ENCODE measurements at regions not wholly inside any gene's neighbourhood (a gene's known extent, or its start where the extent isn't known, plus 50 kb on each side); places are given as distances from the start of the nearest gene placed in this dataset.

- Histone ChIP-seq H3K36me3 (ENCODE audit: insufficient read depth, low read length) (no peaks in the 10 kb centered on the region), H3K4me1 (ENCODE audit: insufficient read depth, low read length) (no peaks in the 10 kb centered on the region), H2AFZ (ENCODE audit: low read depth, low read length) (no peak overlapping the region), H3K9me3 (ENCODE audit: low read length) (peaks cover 2% of the 10 kb centered on the region), H3K27me3 (ENCODE audit: insufficient read depth, low read length) (no peaks in the 10 kb centered on the region), H3K4me3 (ENCODE audit: low read length) (no peak overlapping the region)
Observed at GRCh38 chr22:49600891-49601431, 226.7 kb downstream of the BRD1 start.

- no peak overlapping the region for H2AFZ ChIP-seq (ENCODE audit: low read depth, low read length)
- H3K9me3 ChIP-seq (ENCODE audit: low read length), result peaks cover 2% of the 10 kb centered on the region
- H3K4me1 ChIP-seq (ENCODE audit: insufficient read depth, low read length), result no peaks in the 10 kb centered on the region
- H3K4me3 ChIP-seq (ENCODE audit: low read length), result no peak overlapping the region
- H3K27me3 ChIP-seq (ENCODE audit: insufficient read depth, low read length), result no peaks in the 10 kb centered on the region
- no peaks in the 10 kb centered on the region for H3K36me3 ChIP-seq (ENCODE audit: insufficient read depth, low read length)
Observed at GRCh38 chr22:49600468-49600867, 227.2 kb downstream of the BRD1 start.

- Histone ChIP-seq H3K4me3 (ENCODE audit: low read length) (no peak overlapping the region), H2AFZ (ENCODE audit: low read depth, low read length) (no peak overlapping the region), H3K27me3 (ENCODE audit: insufficient read depth, low read length) (no peaks in the 10 kb centered on the region), H3K4me1 (ENCODE audit: insufficient read depth, low read length) (no peaks in the 10 kb centered on the region), H3K9me3 (ENCODE audit: low read length) (peaks cover 5% of the 10 kb centered on the region), H3K36me3 (ENCODE audit: insufficient read depth, low read length) (no peaks in the 10 kb centered on the region)
Observed at GRCh38 chr22:49599691-49600455, 227.8 kb downstream of the BRD1 start.

DNA sequence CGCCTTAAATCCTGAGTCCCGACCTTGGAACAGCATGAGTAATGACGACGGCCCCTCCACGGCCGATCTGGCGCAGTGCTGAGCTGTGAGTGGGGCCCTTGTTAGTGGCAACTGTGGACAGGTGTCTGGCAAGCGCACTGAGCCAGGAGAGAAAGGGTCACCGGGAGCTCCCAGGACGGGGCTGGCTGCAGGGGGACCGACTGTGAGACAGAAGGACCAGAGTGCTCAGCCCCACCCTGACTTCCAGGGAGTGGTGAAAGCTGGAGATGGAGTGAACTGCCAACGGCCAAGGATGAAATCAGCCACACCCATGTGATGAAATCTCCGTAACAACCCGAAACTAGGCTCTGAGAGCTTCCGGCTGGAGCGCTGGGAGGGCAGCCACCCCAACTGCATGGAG, 228.6 kb downstream of the BRD1 start:
- H3K4me1 ChIP-seq (ENCODE audit: insufficient read depth, low read length), result no peaks in the 10 kb centered on the region
- H3K4me3 ChIP-seq (ENCODE audit: low read length), result no peak overlapping the region
- no peaks in the 10 kb centered on the region for H3K36me3 ChIP-seq (ENCODE audit: insufficient read depth, low read length)
- no peaks in the 10 kb centered on the region for H3K27me3 ChIP-seq (ENCODE audit: insufficient read depth, low read length)
- peaks cover 2% of the 10 kb centered on the region for H3K9me3 ChIP-seq (ENCODE audit: low read length)
- no peak overlapping the region for H2AFZ ChIP-seq (ENCODE audit: low read depth, low read length)

- Histone ChIP-seq H3K27me3 (ENCODE audit: insufficient read depth, low read length) (no peaks in the 10 kb centered on the region), H3K36me3 (ENCODE audit: insufficient read depth, low read length) (no peaks in the 10 kb centered on the region), H2AFZ (ENCODE audit: low read depth, low read length) (no peak overlapping the region), H3K4me1 (ENCODE audit: insufficient read depth, low read length) (no peaks in the 10 kb centered on the region), H3K9me3 (ENCODE audit: low read length) (peaks cover 2% of the 10 kb centered on the region), H3K4me3 (ENCODE audit: low read length) (no peak overlapping the region)
Observed at GRCh38 chr22:49598338-49598737, 229.3 kb downstream of the BRD1 start.

DNA sequence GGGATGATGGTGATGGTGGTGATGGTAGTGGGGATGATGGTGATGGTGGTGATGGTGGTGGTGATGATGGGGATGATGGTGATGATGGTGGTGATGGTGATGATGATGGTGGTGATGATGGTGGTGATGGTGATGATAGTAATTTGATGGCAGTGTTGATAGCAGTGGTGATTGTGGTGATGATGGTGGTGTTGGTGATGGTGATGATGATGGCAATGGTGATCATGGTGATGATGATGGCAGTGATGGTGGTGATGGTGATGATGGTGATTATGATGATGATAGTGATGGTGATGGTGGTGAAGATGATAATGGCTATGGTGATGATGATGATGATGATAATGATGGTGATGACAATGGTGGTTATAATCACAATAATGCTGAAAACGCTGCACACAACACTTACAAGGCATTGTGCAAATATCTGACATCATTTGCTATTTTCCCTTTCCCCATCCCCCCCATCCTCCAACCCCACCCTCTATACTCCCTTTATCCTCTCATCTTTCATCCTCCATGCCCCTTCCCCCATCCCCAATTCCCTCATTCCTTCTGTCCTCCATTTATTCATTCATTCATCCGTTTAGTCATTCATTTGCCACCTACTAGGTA, 230.1 kb downstream of the BRD1 start:
- H3K4me3 ChIP-seq (ENCODE audit: low read length), result no peak overlapping the region
- peaks cover 2% of the 10 kb centered on the region for H3K9me3 ChIP-seq (ENCODE audit: low read length)
- H3K27me3 ChIP-seq (ENCODE audit: insufficient read depth, low read length), result no peaks in the 10 kb centered on the region
- no peaks in the 10 kb centered on the region for H3K4me1 ChIP-seq (ENCODE audit: insufficient read depth, low read length)
- H2AFZ ChIP-seq (ENCODE audit: low read depth, low read length), result no peak overlapping the region
- no peaks in the 10 kb centered on the region for H3K36me3 ChIP-seq (ENCODE audit: insufficient read depth, low read length)

GRCh38 chr22:49595465-49596078, 232.1 kb downstream of the BRD1 start:
- peaks cover 2% of the 10 kb centered on the region for H3K9me3 ChIP-seq (ENCODE audit: low read length)
- no peak overlapping the region for H2AFZ ChIP-seq (ENCODE audit: low read depth, low read length)
- no peaks in the 10 kb centered on the region for H3K4me1 ChIP-seq (ENCODE audit: insufficient read depth, low read length)
- no peaks in the 10 kb centered on the region for H3K27me3 ChIP-seq (ENCODE audit: insufficient read depth, low read length)
- H3K4me3 ChIP-seq (ENCODE audit: low read length), result no peak overlapping the region
- H3K36me3 ChIP-seq (ENCODE audit: insufficient read depth, low read length), result no peaks in the 10 kb centered on the region

DNA sequence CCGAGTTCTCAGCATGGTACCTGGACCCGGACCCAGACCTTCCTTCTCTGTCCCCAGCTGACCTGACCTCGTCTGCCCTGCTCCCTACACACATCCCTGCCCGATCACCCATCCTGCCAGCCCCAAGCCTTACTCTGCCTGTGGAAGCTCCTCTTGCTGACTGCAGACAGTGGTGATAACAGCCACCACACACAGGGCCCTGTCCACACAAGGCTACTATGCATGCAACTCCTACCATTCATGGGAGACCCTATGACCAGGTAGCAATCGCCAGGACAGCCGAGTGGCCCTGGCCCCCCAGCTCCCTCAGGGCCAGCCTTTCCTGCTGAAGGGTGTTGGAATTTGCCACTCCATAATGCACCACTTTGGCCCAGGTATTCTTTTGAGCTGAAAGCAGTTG, 233.6 kb downstream of the BRD1 start:
- Histone ChIP-seq H3K4me1 (ENCODE audit: insufficient read depth, low read length) (no peaks in the 10 kb centered on the region), H3K27me3 (ENCODE audit: insufficient read depth, low read length) (no peaks in the 10 kb centered on the region), H3K4me3 (ENCODE audit: low read length) (no peak overlapping the region), H3K9me3 (ENCODE audit: low read length) (peaks cover 2% of the 10 kb centered on the region), H3K36me3 (ENCODE audit: insufficient read depth, low read length) (no peaks in the 10 kb centered on the region), H2AFZ (ENCODE audit: low read depth, low read length) (no peak overlapping the region)

GRCh38 chr22:49593509-49593908, 234.2 kb downstream of the BRD1 start:
- Histone ChIP-seq H3K9me3 (ENCODE audit: low read length) (peaks cover 2% of the 10 kb centered on the region), H3K4me1 (ENCODE audit: insufficient read depth, low read length) (no peaks in the 10 kb centered on the region), H2AFZ (ENCODE audit: low read depth, low read length) (no peak overlapping the region), H3K27me3 (ENCODE audit: insufficient read depth, low read length) (no peaks in the 10 kb centered on the region), H3K36me3 (ENCODE audit: insufficient read depth, low read length) (no peaks in the 10 kb centered on the region), H3K4me3 (ENCODE audit: low read length) (no peak overlapping the region)

- H3K9me3 ChIP-seq (ENCODE audit: low read length), result peaks cover 2% of the 10 kb centered on the region
- H3K4me1 ChIP-seq (ENCODE audit: insufficient read depth, low read length), result no peaks in the 10 kb centered on the region
- H3K36me3 ChIP-seq (ENCODE audit: insufficient read depth, low read length), result no peaks in the 10 kb centered on the region
- H3K27me3 ChIP-seq (ENCODE audit: insufficient read depth, low read length), result no peaks in the 10 kb centered on the region
- no peak overlapping the region for H2AFZ ChIP-seq (ENCODE audit: low read depth, low read length)
- H3K4me3 ChIP-seq (ENCODE audit: low read length), result no peak overlapping the region
Observed at GRCh38 chr22:49592780-49593501, 234.7 kb downstream of the BRD1 start.

GRCh38 chr22:49590851-49591445, 236.7 kb downstream of the BRD1 start:
- Histone ChIP-seq H3K36me3 (ENCODE audit: insufficient read depth, low read length) (no peaks in the 10 kb centered on the region), H3K27me3 (ENCODE audit: insufficient read depth, low read length) (peaks cover 6% of the 10 kb centered on the region)

GRCh38 chr22:49590381-49590780, 237.3 kb downstream of the BRD1 start:
- Histone ChIP-seq H3K4me3 (ENCODE audit: low read length) (no peak overlapping the region), H2AFZ (ENCODE audit: low read depth, low read length) (no peak overlapping the region), H3K36me3 (ENCODE audit: insufficient read depth, low read length) (no peaks in the 10 kb centered on the region), H3K27me3 (ENCODE audit: insufficient read depth, low read length) (peaks cover 6% of the 10 kb centered on the region), H3K9me3 (ENCODE audit: low read length) (peaks cover 2% of the 10 kb centered on the region), H3K4me1 (ENCODE audit: insufficient read depth, low read length) (no peaks in the 10 kb centered on the region)

More at GRCh38 chr22:49590851-49591445, 236.7 kb downstream of the BRD1 start:
- H3K4me3 ChIP-seq (ENCODE audit: low read length), result no peak overlapping the region
- peaks cover 2% of the 10 kb centered on the region for H3K9me3 ChIP-seq (ENCODE audit: low read length)
- no peak overlapping the region for H2AFZ ChIP-seq (ENCODE audit: low read depth, low read length)
- H3K4me1 ChIP-seq (ENCODE audit: insufficient read depth, low read length), result no peaks in the 10 kb centered on the region

All from neuron (in vitro differentiated cells).